ENCODE measurements at regions not wholly inside any gene's neighbourhood (a gene's known extent, or its start where the extent isn't known, plus 50 kb on each side); places are given as distances from the start of the nearest gene placed in this dataset.

GRCh38 chr11:133605482-133605881 lies 73.2 kb upstream of the OPCML start:
- TF ChIP-seq CTCF (IDR thresholded peaks at IDR 0.05; ENCODE audit: extremely low read depth, low read depth, low read length) = no peak
- H3K9me3 ChIP-seq (ENCODE audit: low read depth, low read length) = no peaks in the 10 kb centered on the region
- no peak overlapping the region for H3K4me3 ChIP-seq (ENCODE audit: insufficient read depth, low read length)
- no peaks in the 10 kb centered on the region for H3K4me1 ChIP-seq (ENCODE audit: insufficient read depth, low read length)
- no peak overlapping the region for H2AFZ ChIP-seq (ENCODE audit: low read length)
- H3K27ac ChIP-seq (ENCODE audit: low read depth, low read length) = no peak overlapping the region
- H3K79me2 ChIP-seq (ENCODE audit: insufficient read depth, low read length) = no peaks in the 10 kb centered on the region
- DNase-seq (ENCODE audit: insufficient read length, low spot score, missing footprints) = no peak
- H3K36me3 ChIP-seq (ENCODE audit: insufficient read depth, low read length) = no peaks in the 10 kb centered on the region
- H4K20me1 ChIP-seq (ENCODE audit: insufficient read depth, low read length) = no peaks in the 10 kb centered on the region
- no peak overlapping the region for H3K4me2 ChIP-seq (ENCODE audit: insufficient read depth, low read length)
- no peaks in the 10 kb centered on the region for H3K27me3 ChIP-seq (ENCODE audit: insufficient read depth, low read length)

- Histone ChIP-seq H3K4me1 (ENCODE audit: insufficient read depth, low read length) (no peaks in the 10 kb centered on the region), H3K36me3 (ENCODE audit: insufficient read depth, low read length) (no peaks in the 10 kb centered on the region), H3K4me3 (ENCODE audit: insufficient read depth, low read length) (no peak overlapping the region), H3K27me3 (ENCODE audit: insufficient read depth, low read length) (no peaks in the 10 kb centered on the region), H3K27ac (ENCODE audit: low read depth, low read length) (no peak overlapping the region), H3K9me3 (ENCODE audit: low read depth, low read length) (no peaks in the 10 kb centered on the region), H4K20me1 (ENCODE audit: insufficient read depth, low read length) (no peaks in the 10 kb centered on the region), H3K79me2 (ENCODE audit: insufficient read depth, low read length) (no peaks in the 10 kb centered on the region), H2AFZ (ENCODE audit: low read length) (no peak overlapping the region), H3K4me2 (ENCODE audit: insufficient read depth, low read length) (no peak overlapping the region)
- no peak for TF ChIP-seq CTCF (IDR thresholded peaks at IDR 0.05; ENCODE audit: extremely low read depth, low read depth, low read length)
- DNase-seq (ENCODE audit: insufficient read length, low spot score, missing footprints) = no peak
Observed at GRCh38 chr11:133601641-133602040, 69.3 kb upstream of the OPCML start.

GRCh38 chr11:133600786-133601185 lies 68.5 kb upstream of the OPCML start:
- DNase-seq (ENCODE audit: insufficient read length, low spot score, missing footprints) = no peak
- no peak overlapping the region for H3K27ac ChIP-seq (ENCODE audit: low read depth, low read length)
- H3K27me3 ChIP-seq (ENCODE audit: insufficient read depth, low read length) = no peaks in the 10 kb centered on the region
- H3K9me3 ChIP-seq (ENCODE audit: low read depth, low read length) = no peaks in the 10 kb centered on the region
- no peaks in the 10 kb centered on the region for H3K4me1 ChIP-seq (ENCODE audit: insufficient read depth, low read length)
- no peak for TF ChIP-seq CTCF (IDR thresholded peaks at IDR 0.05; ENCODE audit: extremely low read depth, low read depth, low read length)
- no peaks in the 10 kb centered on the region for H4K20me1 ChIP-seq (ENCODE audit: insufficient read depth, low read length)
- H3K4me3 ChIP-seq (ENCODE audit: insufficient read depth, low read length) = no peak overlapping the region
- no peaks in the 10 kb centered on the region for H3K36me3 ChIP-seq (ENCODE audit: insufficient read depth, low read length)
- no peak overlapping the region for H3K4me2 ChIP-seq (ENCODE audit: insufficient read depth, low read length)
- no peak overlapping the region for H2AFZ ChIP-seq (ENCODE audit: low read length)
- no peaks in the 10 kb centered on the region for H3K79me2 ChIP-seq (ENCODE audit: insufficient read depth, low read length)

GRCh38 chr11:133600306-133600705 lies 68.0 kb upstream of the OPCML start:
- H3K27me3 ChIP-seq (ENCODE audit: insufficient read depth, low read length) = no peaks in the 10 kb centered on the region
- no peak overlapping the region for H3K4me3 ChIP-seq (ENCODE audit: insufficient read depth, low read length)
- no peak overlapping the region for H3K4me2 ChIP-seq (ENCODE audit: insufficient read depth, low read length)
- no peak overlapping the region for H3K27ac ChIP-seq (ENCODE audit: low read depth, low read length)
- H2AFZ ChIP-seq (ENCODE audit: low read length) = no peak overlapping the region
- H3K4me1 ChIP-seq (ENCODE audit: insufficient read depth, low read length) = no peaks in the 10 kb centered on the region
- H3K79me2 ChIP-seq (ENCODE audit: insufficient read depth, low read length) = no peaks in the 10 kb centered on the region
- no peaks in the 10 kb centered on the region for H4K20me1 ChIP-seq (ENCODE audit: insufficient read depth, low read length)
- H3K36me3 ChIP-seq (ENCODE audit: insufficient read depth, low read length) = no peaks in the 10 kb centered on the region
- H3K9me3 ChIP-seq (ENCODE audit: low read depth, low read length) = no peaks in the 10 kb centered on the region
- DNase-seq (ENCODE audit: insufficient read length, low spot score, missing footprints) = no peak
- no peak for TF ChIP-seq CTCF (IDR thresholded peaks at IDR 0.05; ENCODE audit: extremely low read depth, low read depth, low read length)
